ENCODE measurements at regions not wholly inside any gene's neighbourhood (a gene's known extent, or its start where the extent isn't known, plus 50 kb on each side); places are given as distances from the start of the nearest gene placed in this dataset.

GRCh38 chr3:102885289-102885688 is 450.5 kb downstream of the ZPLD1 start:
- TF ChIP-seq CTCF (IDR thresholded peaks at IDR 0.05) (no peak), POLR2A (IDR thresholded peaks at IDR 0.05) (no peak)
